ENCODE measurements at regions not wholly inside any gene's neighbourhood (a gene's known extent, or its start where the extent isn't known, plus 50 kb on each side); places are given as distances from the start of the nearest gene placed in this dataset.

- H3K79me1 ChIP-seq (ENCODE audit: low read depth in 1 of 2, low read length in 2 of 2), result no peaks in the 10 kb centered on the region
- no peaks in the 10 kb centered on the region for H3K9me1 ChIP-seq (ENCODE audit: insufficient read depth, low read length)
- no peak overlapping the region for H3K14ac ChIP-seq (replicated peaks; ENCODE audit: low read depth, low read length)
- no peaks in the 10 kb centered on the region for H3K27me3 ChIP-seq (ENCODE audit: control insufficient read depth, insufficient read depth, low read length)
- H4K20me1 ChIP-seq (ENCODE audit: insufficient read depth, low read length), result no peaks in the 10 kb centered on the region
- ATAC-seq (ENCODE audit: low read depth) (no peak), DNase-seq (no peak)
- H2AK9ac ChIP-seq (replicated peaks; ENCODE audit: low read depth, low read length, poor library complexity), result no peak overlapping the region
- H2BK120ac ChIP-seq (ENCODE audit: low read depth, low read length), result no peak overlapping the region
- H2AFZ ChIP-seq (replicated peaks; ENCODE audit: low read length, poor library complexity), result no peak overlapping the region
- no peak overlapping the region for H2BK20ac ChIP-seq (ENCODE audit: low read depth, low read length)
- H3K9ac ChIP-seq (ENCODE audit: low read depth, low read length), result no peak overlapping the region
- ChIA-PET POLR2A (ENCODE audit: unreplicated experiment) (no interaction called here), CTCF (no interaction called here)
- no peak overlapping the region for H2BK15ac ChIP-seq (ENCODE audit: low read depth, low read length)
- WGBS, 2 experiments (ENCODE audit: extremely low coverage in 2 of 2, insufficient read length in 1 of 2), result 56% methylated on average over 8 of the region's 21 CpGs; no CpG with 5 or more reads in 1 of the 2 experiments
- no peak overlapping the region for H3K4me2 ChIP-seq (ENCODE audit: low read depth, low read length)
- H2AK5ac ChIP-seq (ENCODE audit: low read depth, low read length), result no peak overlapping the region
- H3K4me3 ChIP-seq (ENCODE audit: insufficient read depth, low read depth, low read length), result no peak overlapping the region
- BruUV-seq (replicated peaks), result no TSS peak
- H2BK5ac ChIP-seq (ENCODE audit: low read depth, low read length, poor library complexity, severe bottlenecking), result no peak overlapping the region
- H4K8ac ChIP-seq (ENCODE audit: low read depth in 2 of 2, low read length in 2 of 2), result no peak overlapping the region
- peaks cover 55% of the 10 kb centered on the region for H3K9me3 ChIP-seq (ENCODE audit: control insufficient read depth, insufficient read depth, low read length)
- no peak for TF ChIP-seq MAZ (IDR thresholded peaks at IDR 0.05; ENCODE audit: borderline replicate concordance, low read depth, low read length)
- no peak overlapping the region for H3K27ac ChIP-seq (ENCODE audit: insufficient read depth, low read length)
- in situ Hi-C loops (cut with MboI; ENCODE audit: low sequenced_read_pairs) (no loop called here), intact Hi-C loops (cut with micrococcal nuclease) (no loop called here), dilution Hi-C loops (cut with HindIII; ENCODE audit: low sequenced_read_pairs, unreplicated experiment) (no loop called here)
- H3K23ac ChIP-seq (ENCODE audit: low read depth, low read length), result no peak overlapping the region
- no peaks in the 10 kb centered on the region for H3K4me1 ChIP-seq (ENCODE audit: control insufficient read depth, insufficient read depth, low read length)
- H4K91ac ChIP-seq (ENCODE audit: insufficient read depth, low read depth, low read length), result no peak overlapping the region
- no peaks in the 10 kb centered on the region for H3K36me3 ChIP-seq (ENCODE audit: control insufficient read depth, insufficient read depth, low read length)
- no peak overlapping the region for H3K4ac ChIP-seq (ENCODE audit: low read depth, low read length)
- H4K5ac ChIP-seq (ENCODE audit: low read depth, low read length), result no peak overlapping the region
- H3K56ac ChIP-seq (ENCODE audit: extremely low read depth, insufficient read depth, low read length), result no peak overlapping the region
- no peak overlapping the region for H3K18ac ChIP-seq (ENCODE audit: low read depth, low read length)
These were observed 412.3 kb downstream of the BRD1 start for GRCh38 chr22:49415151-49415951.

Data from IMR-90 (cell line).